ENCODE measurements at regions not wholly inside any gene's neighbourhood (a gene's known extent, or its start where the extent isn't known, plus 50 kb on each side); places are given as distances from the start of the nearest gene placed in this dataset.

GRCh38 chr2:43132683-43133301, 93.6 kb downstream of the ZFP36L2 start:
- H3K4me3 ChIP-seq (replicated peaks in 1 of 2; ENCODE audit: low read depth in 1 of 2, low read length in 2 of 2): no peak overlapping the region
- no peaks in the 10 kb centered on the region for H3K9me3 ChIP-seq (ENCODE audit: control insufficient read depth in 1 of 2, insufficient read depth in 1 of 2, low read depth in 1 of 2, low read length in 2 of 2)
- H3K36me3 ChIP-seq (ENCODE audit: control insufficient read depth in 1 of 2, insufficient read depth in 2 of 2, low read length in 2 of 2): no peaks in the 10 kb centered on the region
- H3K27me3 ChIP-seq (ENCODE audit: insufficient read depth, low read length): no peaks in the 10 kb centered on the region
- H3K4me1 ChIP-seq (ENCODE audit: control insufficient read depth in 1 of 2, insufficient read depth in 2 of 2, low read length in 2 of 2): peaks cover 20 to 23% of the 10 kb centered on the region in 2 experiments
- no TSS peak for BruUV-seq (replicated peaks)
- no peak overlapping the region for H3K27ac ChIP-seq (ENCODE audit: low read depth, low read length)
- RAD21 ChIA-PET (ENCODE audit: low non-redundant PET in 1 of 2, low total read pairs in 2 of 2, uncharacterized antibody in 2 of 2, unreplicated experiment in 2 of 2): interaction anchor here in 1 of 2 experiments (0.7 kb wide), 1 partner anchor 60 kb away, joined by 3 read pairs; no protein-coding TSS in a partner anchor
- H3K79me2 ChIP-seq (ENCODE audit: insufficient read depth, low read length): no peaks in the 10 kb centered on the region
- ATAC-seq (no peak), DNase-seq (ENCODE audit: low read depth, low spot score) (no peak)
- intact Hi-C loops (cut with micrococcal nuclease): loop anchor here (5.0 kb wide), 3 partner anchors 155 to 410 kb away; no protein-coding TSS in a partner anchor
- H3K9ac ChIP-seq (ENCODE audit: low read length): no peak overlapping the region
- no peak overlapping the region for H3K4me2 ChIP-seq (ENCODE audit: low read length)
- no peaks in the 10 kb centered on the region for H4K20me1 ChIP-seq (ENCODE audit: insufficient read depth)
- POLR2A ChIA-PET: interaction anchor here (0.6 kb wide), 1 partner anchor 65 kb away, joined by 3 read pairs; no protein-coding TSS in a partner anchor
- no peak for TF ChIP-seq EZH2phosphoT487 (IDR thresholded peaks at IDR 0.05; ENCODE audit: borderline replicate concordance)
- no peak for TF ChIP-seq ELF1 (IDR thresholded peaks at IDR 0.05; ENCODE audit: borderline replicate concordance, low read depth)
- no peak for TF ChIP-seq CTCF (IDR thresholded peaks at IDR 0.05 in 2 of 3, conservative IDR thresholded peaks at IDR 0.05 in 1 of 3; ENCODE audit: borderline replicate concordance in 1 of 3, insufficient read depth in 1 of 3, low read depth in 2 of 3, low read length in 2 of 3)
- no peak for TF ChIP-seq MAX (IDR thresholded peaks at IDR 0.05)
- TF ChIP-seq SRF (IDR thresholded peaks at IDR 0.05; ENCODE audit: low read depth): no peak
- no peak for TF ChIP-seq ATF3 (IDR thresholded peaks at IDR 0.05)
- TF ChIP-seq ZFX (IDR thresholded peaks at IDR 0.05): no peak
- TF ChIP-seq TCF7L2 (IDR thresholded peaks at IDR 0.05; ENCODE audit: borderline replicate concordance, extremely low read depth, insufficient read depth, insufficient read length): no peak
- TF ChIP-seq REST (IDR thresholded peaks at IDR 0.05; ENCODE audit: low read depth): no peak
- no peak for TF ChIP-seq SIN3A (IDR thresholded peaks at IDR 0.05; ENCODE audit: low read depth)
- no peak for TF ChIP-seq ZNF274 (IDR thresholded peaks at IDR 0.05; ENCODE audit: low read depth, low read length)
- no peak for TF ChIP-seq POLR2A (IDR thresholded peaks at IDR 0.05; ENCODE audit: borderline replicate concordance, extremely low read depth, insufficient read depth, insufficient read length)
- no peak for TF ChIP-seq RAD21 (IDR thresholded peaks at IDR 0.05; ENCODE audit: low read depth)
- no peak for TF ChIP-seq FOSL1 (IDR thresholded peaks at IDR 0.05; ENCODE audit: low read depth)
- TF ChIP-seq SP1 (IDR thresholded peaks at IDR 0.05; ENCODE audit: low read depth): no peak
- no peak for TF ChIP-seq CEBPB (IDR thresholded peaks at IDR 0.05; ENCODE audit: low read depth)
- TF ChIP-seq EGR1 (IDR thresholded peaks at IDR 0.05; ENCODE audit: low read depth): no peak
- H2AFZ ChIP-seq (ENCODE audit: low read depth, low read length, poor library complexity, severe bottlenecking): no peak overlapping the region
- H3K9me2 ChIP-seq (ENCODE audit: insufficient read depth): no peaks in the 10 kb centered on the region
- CTCF ChIA-PET: interaction anchor here (3.6 kb wide), 1 partner anchor 95 kb away, joined by 35 read pairs; the partner anchor contains the start of gene ZFP36L2
